ENCODE measurements at regions not wholly inside any gene's neighbourhood (a gene's known extent, or its start where the extent isn't known, plus 50 kb on each side); places are given as distances from the start of the nearest gene placed in this dataset.

DNA sequence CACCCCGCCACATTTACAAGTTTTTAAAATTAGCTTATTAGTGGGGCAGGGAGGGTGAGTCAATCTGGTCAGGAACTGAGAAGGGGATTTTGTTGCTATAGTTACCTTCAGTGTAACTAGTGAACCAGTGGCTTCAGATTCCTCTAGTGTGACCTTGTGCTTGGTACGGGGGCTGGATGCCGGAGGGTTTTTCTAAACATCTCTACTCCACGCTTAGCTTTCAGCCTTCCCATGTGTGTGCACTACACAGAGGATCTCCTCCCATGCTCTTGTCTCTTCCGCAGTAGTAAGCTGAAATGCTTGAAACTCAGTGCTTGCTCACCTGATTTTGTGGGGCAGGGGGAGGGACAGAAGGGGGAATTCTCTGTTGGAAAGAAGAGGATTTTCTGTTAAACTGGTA is 67.9 kb upstream of the AKAP13 start:
- no peak for DNase-seq

DNA sequence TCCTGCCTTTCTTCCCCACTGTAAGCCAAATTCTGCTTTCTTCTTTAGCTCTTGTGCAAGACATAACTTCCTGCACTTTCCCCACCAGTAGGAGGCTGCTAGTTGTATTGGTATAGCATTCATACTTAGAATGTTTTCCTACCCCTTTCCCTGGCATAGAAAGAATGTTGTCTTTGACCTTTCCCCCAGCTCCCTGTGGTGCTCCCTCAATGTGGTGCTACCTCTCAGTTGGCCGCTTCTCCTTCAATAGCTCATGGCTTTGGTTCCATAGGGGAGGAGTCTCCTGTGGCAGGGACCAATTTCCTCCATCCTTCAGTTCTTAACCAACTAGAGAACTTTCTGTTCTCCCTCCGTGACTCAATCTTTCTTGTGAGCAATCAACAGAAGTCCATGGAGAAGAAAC is 67.5 kb upstream of the AKAP13 start:
- no peak for DNase-seq

DNA sequence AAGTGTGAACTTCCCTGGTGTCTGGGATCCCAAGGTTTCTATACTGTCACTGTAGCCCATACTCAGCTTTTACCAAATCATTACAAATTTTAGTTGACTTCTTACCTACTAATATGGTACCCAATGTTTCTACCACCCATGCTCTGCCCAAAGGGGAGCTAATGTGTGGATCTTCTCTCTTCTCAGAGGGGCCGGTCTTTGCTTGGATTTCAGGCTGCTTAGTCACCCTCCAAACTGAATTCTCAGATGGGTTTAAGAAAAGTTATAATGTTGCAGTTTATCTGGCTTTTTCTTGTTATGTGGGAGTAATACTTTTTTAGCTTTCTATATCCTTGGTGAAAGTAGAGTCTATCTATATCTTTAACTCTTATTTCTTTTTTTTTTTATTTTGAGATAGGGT is 67.1 kb upstream of the AKAP13 start:
- DNase-seq, result no peak

DNA sequence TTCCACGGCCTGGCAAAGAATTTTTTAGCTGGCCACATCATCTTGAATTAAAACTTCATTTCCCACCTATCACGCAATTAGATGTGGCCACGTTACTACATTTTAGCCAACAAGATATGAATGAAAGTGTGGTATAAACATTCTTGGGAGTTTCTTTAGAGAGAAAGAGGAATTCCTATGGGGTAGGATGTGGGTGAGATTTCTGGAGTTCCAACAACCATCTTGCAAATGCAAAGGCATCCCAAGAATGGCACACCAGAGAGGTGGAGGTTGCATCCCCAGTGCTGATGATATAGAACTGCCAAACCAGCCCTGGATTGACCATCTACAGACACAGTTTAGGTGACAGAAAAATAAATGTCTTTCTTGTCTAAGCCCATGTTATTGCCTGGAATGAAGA is 66.3 kb upstream of the AKAP13 start:
- no peak for DNase-seq

DNA sequence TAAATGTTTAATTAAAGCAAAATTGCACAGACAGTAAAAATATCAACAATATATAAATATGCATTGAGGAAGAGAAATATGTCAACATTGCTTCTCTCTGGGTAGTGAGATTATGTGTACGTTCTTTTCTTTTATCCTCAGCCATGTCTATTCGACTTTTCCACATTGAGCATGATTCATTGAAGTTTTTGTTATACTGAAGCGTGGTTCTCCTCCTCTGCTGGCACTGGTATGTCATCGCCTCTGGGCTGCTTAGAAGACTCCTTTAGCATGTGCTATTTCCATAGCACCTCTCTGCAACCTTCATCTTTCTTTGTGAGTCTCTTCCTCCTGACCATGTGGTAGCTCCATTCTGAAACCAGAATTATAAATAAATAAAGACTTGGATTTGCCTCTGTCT is 65.8 kb upstream of the AKAP13 start:
- no peak for DNase-seq

DNA sequence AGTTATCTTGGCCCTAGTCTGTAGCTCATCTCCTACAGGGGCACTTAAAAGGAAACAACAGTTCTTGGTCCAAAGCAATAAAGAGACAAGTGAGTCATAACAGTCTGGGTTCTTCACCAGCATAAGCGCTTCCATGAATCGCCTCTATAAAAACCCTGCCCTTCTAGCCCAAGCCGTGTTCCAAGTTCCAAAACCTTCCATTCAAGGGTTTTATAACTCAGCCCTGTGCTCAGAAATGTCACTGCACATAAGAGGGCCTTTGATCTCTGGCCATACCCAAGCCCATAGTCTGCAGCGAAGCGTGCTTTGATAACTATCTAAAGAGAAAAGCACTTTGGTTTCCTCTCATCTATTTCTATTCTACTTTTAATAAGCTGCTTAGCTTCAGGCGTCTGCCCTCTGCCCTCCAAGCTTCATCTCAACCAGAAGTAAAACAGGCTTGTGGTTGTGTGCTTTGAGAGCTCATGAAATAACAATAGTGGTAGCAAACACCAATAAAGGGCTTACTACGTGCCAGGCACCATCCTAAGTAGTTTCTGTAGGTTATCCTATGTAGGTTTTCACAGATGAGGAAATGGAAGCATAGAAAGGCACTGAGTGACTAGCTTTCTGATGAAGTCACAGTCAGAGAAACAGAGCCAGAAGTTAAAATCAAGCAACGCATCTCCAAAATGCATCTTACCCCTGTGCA is 64.0 kb upstream of the AKAP13 start:
- DNase-seq, result peak; percentile 12 to 25

DNA sequence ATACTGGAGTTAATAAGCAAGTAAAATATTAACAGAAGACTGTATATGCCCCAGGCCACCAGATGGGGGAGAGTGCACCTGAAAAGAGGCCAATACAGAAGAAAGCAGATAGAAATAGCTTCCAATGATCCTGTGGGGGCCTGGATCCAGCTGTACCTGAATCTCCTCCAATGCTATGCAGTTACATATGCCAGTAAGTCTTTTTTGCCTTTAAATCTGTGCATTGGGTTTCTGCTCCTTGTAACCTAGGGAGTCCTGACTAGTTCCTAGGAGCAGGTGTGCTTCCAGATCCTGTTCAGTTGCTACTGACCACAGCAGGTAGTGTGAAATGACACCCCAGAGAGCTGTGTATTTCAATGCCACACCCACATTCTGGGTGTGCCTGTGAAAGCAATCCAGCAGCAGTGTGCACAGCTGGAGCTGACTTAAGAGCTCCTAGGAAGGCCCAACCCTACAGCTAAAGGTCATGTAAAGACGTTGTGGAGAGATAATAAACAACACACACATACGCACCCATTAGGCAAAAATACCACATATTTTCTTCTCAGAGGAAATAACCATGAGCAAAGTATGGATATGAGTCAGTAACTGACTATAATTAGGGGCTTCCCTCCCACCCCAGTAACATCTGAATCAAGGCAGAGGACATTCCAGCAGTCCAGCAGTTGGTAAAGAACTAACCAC is 62.2 kb upstream of the AKAP13 start:
- DNase-seq, result peak in 1 of 2 experiments; percentile 12

DNA sequence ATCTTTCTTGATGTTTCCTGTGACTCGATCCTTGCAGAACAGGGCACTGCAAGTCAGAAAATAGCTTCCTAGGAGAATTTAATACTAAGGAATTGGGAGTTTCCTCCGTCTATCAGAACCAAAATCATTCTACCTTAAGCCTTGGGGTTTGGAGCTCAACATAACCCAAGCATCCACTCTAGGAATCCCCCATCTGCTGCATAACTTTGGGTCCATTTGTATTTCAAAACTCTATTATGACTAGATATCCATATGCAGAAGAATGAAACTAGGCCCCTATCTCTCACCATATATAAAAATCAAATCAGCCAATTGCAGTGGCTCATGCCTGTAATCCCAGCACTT is 61.7 kb upstream of the AKAP13 start:
- DNase-seq, result no peak

DNA sequence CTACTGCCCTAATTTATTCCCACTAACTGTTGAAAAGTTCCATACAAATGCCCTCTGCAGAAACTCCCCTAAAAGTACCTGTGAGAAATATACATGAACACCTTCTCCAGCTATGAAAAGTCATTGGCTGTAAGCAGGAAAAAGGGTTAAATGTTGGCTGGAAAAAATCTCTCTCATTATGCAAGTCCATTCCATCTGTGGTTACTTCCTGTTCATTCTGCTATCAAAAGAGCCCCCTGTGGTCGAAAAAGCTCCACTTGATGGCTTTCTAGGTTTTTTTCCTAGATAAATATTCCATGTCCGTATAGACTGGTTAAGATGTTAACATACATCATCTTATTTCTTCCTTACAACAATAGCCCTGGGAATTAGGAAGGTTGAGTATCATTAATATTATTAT is 56.2 kb upstream of the AKAP13 start:
- DNase-seq, result no peak

DNA sequence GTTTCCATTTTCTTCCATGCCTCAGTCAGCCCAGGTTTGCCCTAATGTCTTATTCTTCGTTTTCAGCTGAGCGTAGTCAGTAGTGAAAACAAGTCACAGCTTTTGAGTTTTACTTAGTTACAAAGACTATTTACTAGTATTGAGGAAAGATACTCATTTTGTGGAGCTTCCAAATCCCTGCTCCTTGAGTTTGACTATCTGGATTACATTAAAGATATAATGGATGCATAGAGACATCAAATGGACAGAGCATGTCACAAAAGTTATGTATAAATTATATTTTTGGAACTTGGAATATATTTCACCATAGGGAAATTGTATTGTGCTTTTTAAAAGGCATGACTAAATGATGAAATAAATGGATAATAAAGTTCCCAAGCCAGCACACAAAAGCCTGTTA is 54.6 kb upstream of the AKAP13 start:
- DNase-seq, result no peak

DNA sequence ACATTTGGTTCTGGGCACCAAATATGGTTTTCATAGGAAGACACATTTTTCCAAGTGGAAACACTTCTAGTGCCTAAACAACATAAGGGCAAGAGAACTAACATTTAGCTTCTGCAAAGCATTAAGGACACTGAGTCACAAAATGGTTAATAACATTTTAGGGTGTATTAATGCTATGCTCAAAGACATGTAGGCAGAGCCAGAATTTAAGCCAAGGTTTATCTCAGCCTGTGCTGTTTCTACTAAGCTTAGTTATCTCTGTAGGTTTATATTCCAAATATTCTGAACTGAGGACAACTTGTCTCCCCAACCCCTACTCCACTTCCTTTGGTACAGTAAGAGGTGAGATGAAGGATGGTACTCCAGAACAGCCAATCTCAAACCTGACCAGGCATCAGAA is 54.1 kb upstream of the AKAP13 start:
- DNase-seq, result no peak

DNA sequence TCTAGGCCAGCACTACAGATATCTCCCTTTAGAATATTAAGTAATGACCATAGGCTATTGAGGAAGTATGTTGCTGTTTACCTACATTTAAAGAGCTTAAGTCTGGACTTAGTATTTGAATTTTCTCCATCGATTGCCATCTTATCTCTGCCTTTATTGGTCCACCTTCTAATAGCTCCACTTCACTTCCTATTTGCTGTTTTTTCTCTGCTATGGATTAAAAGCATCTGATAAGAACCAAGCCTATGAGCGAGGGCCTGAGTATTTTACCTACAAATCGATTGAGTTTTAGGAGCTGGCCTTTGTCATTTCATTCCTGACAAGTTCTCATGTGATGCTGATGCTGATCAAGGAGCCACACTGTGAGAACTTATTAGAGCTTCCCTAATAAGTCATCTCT is 52.6 kb upstream of the AKAP13 start:
- DNase-seq, result no peak

DNA sequence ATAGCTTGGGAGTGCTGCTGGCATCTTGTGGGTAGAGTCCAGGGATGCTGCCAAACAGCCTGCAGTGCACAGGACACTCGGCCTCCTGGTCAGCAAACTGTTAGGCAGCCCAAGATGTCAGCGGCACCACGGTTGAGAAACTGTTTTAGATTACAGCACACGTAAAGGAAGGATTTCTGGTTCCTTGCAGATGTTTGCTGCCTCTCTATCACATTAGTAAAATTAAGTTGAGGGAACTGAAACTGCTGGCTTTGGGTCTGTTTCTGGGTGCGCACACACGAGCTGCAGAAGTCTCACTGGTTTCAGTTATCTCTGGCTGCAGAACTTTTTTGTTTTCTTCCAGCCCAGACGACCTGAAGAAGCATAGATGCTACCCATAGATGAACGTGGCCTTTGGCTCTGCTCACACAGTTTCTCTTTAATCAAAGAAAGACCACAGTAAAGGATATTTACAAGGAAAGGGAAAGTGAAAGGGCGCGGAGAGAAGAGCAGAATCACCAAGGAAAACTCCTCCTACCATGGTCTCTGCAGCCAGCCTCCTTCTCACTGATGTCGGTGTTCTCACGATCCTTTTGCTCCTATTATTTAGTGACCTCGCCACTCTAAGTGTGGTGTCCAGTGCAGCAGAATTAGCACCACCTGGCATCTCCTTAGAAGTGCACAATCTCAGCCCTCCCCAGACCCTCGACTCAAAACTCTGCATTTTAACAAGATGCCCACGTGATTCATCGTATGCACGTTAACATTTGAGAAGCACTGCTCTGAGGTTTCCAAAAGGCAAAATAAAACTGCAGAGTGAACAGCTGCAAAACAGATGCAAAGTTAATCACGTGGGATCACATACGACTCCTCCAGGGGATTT is 50.6 kb upstream of the AKAP13 start:
- DNase-seq, result peak; percentile 15 to 21
